ENCODE measurements at regions not wholly inside any gene's neighbourhood (a gene's known extent, or its start where the extent isn't known, plus 50 kb on each side); places are given as distances from the start of the nearest gene placed in this dataset.
"Not testable (repeated sequence)": the region's sequence is repeated elsewhere in the genome, so short reads cannot be mapped to it uniquely, and the experiment has no call there.

DNA sequence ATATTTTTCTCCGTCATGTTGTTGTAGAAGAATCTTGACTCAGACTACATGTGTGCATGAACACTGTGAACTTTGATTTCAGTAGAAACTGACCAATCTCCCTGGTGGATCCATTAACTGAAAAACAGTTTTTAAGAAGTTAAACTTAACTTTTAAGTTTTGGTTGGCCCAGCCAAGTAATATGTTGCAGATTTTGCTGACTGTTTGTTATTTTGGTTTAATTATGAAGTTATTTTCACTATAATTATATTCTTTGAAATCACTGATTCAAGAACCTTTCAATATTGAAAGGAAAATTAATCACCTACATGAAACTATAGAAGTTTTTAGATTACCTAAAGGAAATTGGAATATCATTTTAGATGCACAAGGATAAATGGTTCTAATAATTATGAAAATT is 373.6 kb upstream of the COX7C start:
- no peaks in the 10 kb centered on the region for H3K36me3 ChIP-seq (ENCODE audit: insufficient read depth, low read length)
- H2AFZ ChIP-seq (ENCODE audit: low read depth, low read length): no peak overlapping the region
- no peak overlapping the region for H3K27ac ChIP-seq (ENCODE audit: low read length)
- TF ChIP-seq TAF1 (IDR thresholded peaks at IDR 0.05; ENCODE audit: low read depth): no peak
- TF ChIP-seq MXI1 (conservative IDR thresholded peaks at IDR 0.05; ENCODE audit: poor library complexity, severe bottlenecking): no peak
- TF ChIP-seq SMC3 (conservative IDR thresholded peaks at IDR 0.05; ENCODE audit: poor library complexity): no peak
- TF ChIP-seq EP300 (conservative IDR thresholded peaks at IDR 0.05; ENCODE audit: poor library complexity, severe bottlenecking): no peak
- TF ChIP-seq REST (IDR thresholded peaks at IDR 0.05; ENCODE audit: borderline replicate concordance): no peak
- TF ChIP-seq RAD21 (conservative IDR thresholded peaks at IDR 0.05): no peak
- TF ChIP-seq CTCF (IDR thresholded peaks at IDR 0.05; ENCODE audit: poor library complexity, severe bottlenecking): no peak
- no peak for TF ChIP-seq EZH2 (IDR thresholded peaks at IDR 0.05; ENCODE audit: borderline replicate concordance, insufficient read depth, low read length, poor library complexity, severe bottlenecking)
- TF ChIP-seq POLR2AphosphoS5 (IDR thresholded peaks at IDR 0.05): no peak
- no peaks in the 10 kb centered on the region for H3K27me3 ChIP-seq (ENCODE audit: insufficient read depth, low read depth, low read length)
- no peaks in the 10 kb centered on the region for H3K79me2 ChIP-seq (replicated peaks; ENCODE audit: insufficient read depth, low read length)
- no peaks in the 10 kb centered on the region for H3K9me3 ChIP-seq (ENCODE audit: low read length)
- H3K9ac ChIP-seq (ENCODE audit: low read length): no peak overlapping the region
- H3F3A ChIP-seq (ENCODE audit: insufficient read depth, low read length, poor library complexity, severe bottlenecking): no peaks in the 10 kb centered on the region
- H3K4me3 ChIP-seq (ENCODE audit: low read length): no peak overlapping the region
- no peak overlapping the region for H3K4me2 ChIP-seq (ENCODE audit: low read length)
- no peaks in the 10 kb centered on the region for H4K20me1 ChIP-seq (ENCODE audit: insufficient read depth)
- no peaks in the 10 kb centered on the region for H3K9me2 ChIP-seq (ENCODE audit: insufficient read depth, low read length)

- no peaks in the 10 kb centered on the region for H3F3A ChIP-seq (ENCODE audit: insufficient read depth, low read length, poor library complexity, severe bottlenecking)
- no peaks in the 10 kb centered on the region for H3K9me2 ChIP-seq (ENCODE audit: insufficient read depth, low read length)
- no peak overlapping the region for H3K4me2 ChIP-seq (ENCODE audit: low read length)
- H2AFZ ChIP-seq (ENCODE audit: low read depth, low read length): no peak overlapping the region
- H3K27ac ChIP-seq (ENCODE audit: low read length): no peak overlapping the region
- H3K27me3 ChIP-seq (ENCODE audit: insufficient read depth, low read depth, low read length): no peaks in the 10 kb centered on the region
- H3K79me2 ChIP-seq (replicated peaks; ENCODE audit: insufficient read depth, low read length): no peaks in the 10 kb centered on the region
- H3K9ac ChIP-seq (ENCODE audit: low read length): no peak overlapping the region
- H3K36me3 ChIP-seq (ENCODE audit: insufficient read depth, low read length): no peaks in the 10 kb centered on the region
- H3K9me3 ChIP-seq (ENCODE audit: low read length): no peaks in the 10 kb centered on the region
- H3K4me3 ChIP-seq (ENCODE audit: low read length): no peak overlapping the region
- TF ChIP-seq SMC3 (conservative IDR thresholded peaks at IDR 0.05; ENCODE audit: poor library complexity): no peak
- TF ChIP-seq EZH2 (IDR thresholded peaks at IDR 0.05; ENCODE audit: borderline replicate concordance, insufficient read depth, low read length, poor library complexity, severe bottlenecking): no peak
- TF ChIP-seq EP300 (conservative IDR thresholded peaks at IDR 0.05; ENCODE audit: poor library complexity, severe bottlenecking): no peak
- TF ChIP-seq TAF1 (IDR thresholded peaks at IDR 0.05; ENCODE audit: low read depth): no peak
- TF ChIP-seq RAD21 (conservative IDR thresholded peaks at IDR 0.05): no peak
- no peaks in the 10 kb centered on the region for H4K20me1 ChIP-seq (ENCODE audit: insufficient read depth)
Observed at GRCh38 chr5:86257871-86258270, 359.9 kb upstream of the COX7C start.

GRCh38 chr5:86284400-86285190 is 333.1 kb upstream of the COX7C start:
- H3K9me3 ChIP-seq (ENCODE audit: low read length); H4K20me1 ChIP-seq (ENCODE audit: insufficient read depth); H3K9me2 ChIP-seq (ENCODE audit: insufficient read depth, low read length); H3K79me2 ChIP-seq (replicated peaks; ENCODE audit: insufficient read depth, low read length); H3K4me2 ChIP-seq (ENCODE audit: low read length); H2AFZ ChIP-seq (ENCODE audit: low read depth, low read length); H3K27ac ChIP-seq (ENCODE audit: low read length); H3F3A ChIP-seq (ENCODE audit: insufficient read depth, low read length, poor library complexity, severe bottlenecking); H3K27me3 ChIP-seq (ENCODE audit: insufficient read depth, low read depth, low read length); H3K36me3 ChIP-seq (ENCODE audit: insufficient read depth, low read length); H3K4me3 ChIP-seq (ENCODE audit: low read length); H3K9ac ChIP-seq (ENCODE audit: low read length): not testable (repeated sequence)

DNA sequence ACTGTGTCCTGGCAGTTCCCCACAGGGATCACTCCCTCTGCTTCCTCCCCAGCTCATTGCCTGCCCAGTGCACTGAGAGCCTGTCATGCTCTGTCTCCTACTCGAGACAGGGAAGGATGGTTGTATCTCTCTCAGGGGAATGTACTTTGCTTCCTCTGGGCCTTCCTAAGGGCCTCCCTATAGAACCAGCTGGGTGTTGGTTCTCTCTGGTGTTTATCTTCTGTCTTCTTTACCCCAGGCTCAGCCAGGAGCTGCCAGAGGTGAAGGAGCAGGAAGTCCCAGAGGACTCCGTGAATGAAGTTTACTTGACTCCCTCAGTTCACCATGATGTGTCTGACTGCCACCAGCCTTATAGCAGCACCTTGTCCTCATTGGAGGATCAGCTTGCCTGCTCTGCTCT is 330.3 kb upstream of the COX7C start:
- H3K27me3 ChIP-seq (ENCODE audit: insufficient read depth, low read depth, low read length); H3F3A ChIP-seq (ENCODE audit: insufficient read depth, low read length, poor library complexity, severe bottlenecking); H3K9me2 ChIP-seq (ENCODE audit: insufficient read depth, low read length); H3K9ac ChIP-seq (ENCODE audit: low read length); H3K36me3 ChIP-seq (ENCODE audit: insufficient read depth, low read length); H3K27ac ChIP-seq (ENCODE audit: low read length); H3K4me3 ChIP-seq (ENCODE audit: low read length); H2AFZ ChIP-seq (ENCODE audit: low read depth, low read length); H3K4me2 ChIP-seq (ENCODE audit: low read length); H3K79me2 ChIP-seq (replicated peaks; ENCODE audit: insufficient read depth, low read length); H4K20me1 ChIP-seq (ENCODE audit: insufficient read depth); H3K9me3 ChIP-seq (ENCODE audit: low read length): not testable (repeated sequence)

GRCh38 chr5:86289786-86290185 is 328.0 kb upstream of the COX7C start:
- H3K36me3 ChIP-seq (ENCODE audit: insufficient read depth, low read length); H3K9me3 ChIP-seq (ENCODE audit: low read length); H3K9me2 ChIP-seq (ENCODE audit: insufficient read depth, low read length); H2AFZ ChIP-seq (ENCODE audit: low read depth, low read length); H3K4me3 ChIP-seq (ENCODE audit: low read length); H3F3A ChIP-seq (ENCODE audit: insufficient read depth, low read length, poor library complexity, severe bottlenecking); H3K4me2 ChIP-seq (ENCODE audit: low read length); H3K9ac ChIP-seq (ENCODE audit: low read length); H4K20me1 ChIP-seq (ENCODE audit: insufficient read depth); H3K79me2 ChIP-seq (replicated peaks; ENCODE audit: insufficient read depth, low read length); H3K27me3 ChIP-seq (ENCODE audit: insufficient read depth, low read depth, low read length); H3K27ac ChIP-seq (ENCODE audit: low read length): not testable (repeated sequence)

All from neural cell (in vitro differentiated cells).